Breast epithelium (tissue), 4 donors: ENCODE measurements at regions not wholly inside any gene's neighbourhood (a gene's known extent, or its start where the extent isn't known, plus 50 kb on each side); places are given as distances from the start of the nearest gene placed in this dataset.

Source experiments
- DNase-seq, 2 donors: peaks; one replicate each; pipeline ENCODE4 v3.0.0-alpha.2; 2019; ENCODE audit warnings: low spot score in 2 of 2
- H3K27ac ChIP-seq, 2 donors: fragments of 200-600 bp; sonication (generic) in 1 of 2; one replicate each; pipeline ENCODE4 v1.5.1; 2016 to 2019; ENCODE audit warnings: mild to moderate bottlenecking in 1 of 2
- H3K27me3 ChIP-seq, 2 donors: fragments of 200-600 bp; sonication (generic) in 1 of 2; one replicate each; pipeline versions ENCODE4 v1.5.1 to v1.6.0; 2017 to 2019; ENCODE audit warnings: control low read depth in 1 of 2, mild to moderate bottlenecking in 1 of 2
- H3K36me3 ChIP-seq: fragments of 200-600 bp; one replicate; pipeline ENCODE4 v1.5.1; 2019
- H3K4me1 ChIP-seq, 2 donors: fragments of 200-600 bp; sonication (generic); one replicate each; pipeline ENCODE4 v1.5.1; 2016 to 2019; ENCODE audit warnings: control low read depth in 1 of 2
- H3K4me3 ChIP-seq, 3 donors: fragments of 200-600 bp; sonication (generic); 1 replicate in 2 of 3; 2 replicates in 1 of 3; pipeline ENCODE4 v1.5.1; 2016 to 2019; ENCODE audit warnings: mild to moderate bottlenecking in 3 of 3, moderate library complexity in 2 of 3
- H3K9me3 ChIP-seq, 2 donors: fragments of 200-600 bp; sonication (generic) in 1 of 2; one replicate each; pipeline ENCODE4 v1.5.1; 2016 to 2019; ENCODE audit warnings: control low read depth in 1 of 2
- POLR2A ChIP-seq: fragments of 450-650 bp; IDR thresholded peaks from one replicate; pipeline ENCODE4 v1.6.1; 2016; ENCODE audit warnings: antibody characterized with exemption, mild to moderate bottlenecking, moderate library complexity
- POLR2AphosphoS5 ChIP-seq, 3 donors: sonication (generic); formaldehyde crosslinking; IDR thresholded peaks; one replicate each; pipeline ENCODE4 v1.6.1; 2017; ENCODE audit warnings: antibody characterized with exemption in 3 of 3
- intact Hi-C: fragments of 100-400 bp; cut with DNase I; formaldehyde crosslinking; loops from one replicate; pipeline ENCODE4 v1.15.1; 2023; ENCODE audit warnings: low total_unique reads
- TF ChIP-seq, protein P1 (sequence below), 3 donors: fragments of 450-650 bp; IDR thresholded peaks; one replicate each; pipeline ENCODE4 v1.5.1; 2016 to 2017; ENCODE audit warnings: antibody characterized with exemption in 3 of 3, mild to moderate bottlenecking in 3 of 3, moderate library complexity in 3 of 3

DNA sequence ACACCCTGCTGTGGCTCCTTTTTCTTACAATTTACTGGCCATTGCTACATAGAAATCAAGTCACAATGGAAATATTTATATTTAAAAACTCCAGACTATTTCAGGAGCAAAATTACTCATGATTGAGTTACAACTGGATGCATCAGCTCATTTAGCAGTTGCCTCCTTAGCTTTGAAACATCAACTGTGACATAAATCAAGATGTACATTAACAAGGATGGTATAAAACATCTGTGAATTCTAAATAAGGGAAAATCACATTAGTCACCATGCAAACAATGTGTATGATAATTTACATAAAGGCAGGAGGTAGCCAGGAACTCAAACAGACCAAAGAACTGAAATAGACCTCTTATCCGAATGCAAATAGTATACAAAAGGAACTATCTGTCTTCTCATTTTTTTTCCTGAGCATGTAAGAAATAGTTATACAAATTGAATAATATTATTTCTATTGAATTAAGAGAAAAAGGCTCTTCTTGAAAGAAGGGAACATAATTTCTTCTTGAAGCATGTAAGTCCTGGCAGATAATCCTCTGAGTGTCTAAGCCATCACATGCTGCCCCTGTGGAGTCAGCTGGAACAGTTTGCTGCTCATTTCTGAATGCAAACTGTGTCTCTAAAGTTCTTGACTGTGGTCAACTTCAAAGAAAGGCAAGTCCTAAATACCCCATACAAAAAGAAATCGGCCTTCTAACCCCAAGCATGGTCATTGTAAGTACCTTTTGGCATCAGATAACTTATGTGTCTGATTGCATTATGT, 151.2 kb downstream of the NAA11 start:
- intact Hi-C loops = no loop called here
- no peaks in the 10 kb centered on the region for H3K4me1 ChIP-seq
- H3K27me3 ChIP-seq = no peaks in the 10 kb centered on the region
- H3K27ac ChIP-seq = no peak overlapping the region
- no peaks in the 10 kb centered on the region for H3K36me3 ChIP-seq
- H3K9me3 ChIP-seq = no peaks in the 10 kb centered on the region
- no peak overlapping the region for H3K4me3 ChIP-seq
- no peak for DNase-seq
- TF ChIP-seq, protein P1, sequence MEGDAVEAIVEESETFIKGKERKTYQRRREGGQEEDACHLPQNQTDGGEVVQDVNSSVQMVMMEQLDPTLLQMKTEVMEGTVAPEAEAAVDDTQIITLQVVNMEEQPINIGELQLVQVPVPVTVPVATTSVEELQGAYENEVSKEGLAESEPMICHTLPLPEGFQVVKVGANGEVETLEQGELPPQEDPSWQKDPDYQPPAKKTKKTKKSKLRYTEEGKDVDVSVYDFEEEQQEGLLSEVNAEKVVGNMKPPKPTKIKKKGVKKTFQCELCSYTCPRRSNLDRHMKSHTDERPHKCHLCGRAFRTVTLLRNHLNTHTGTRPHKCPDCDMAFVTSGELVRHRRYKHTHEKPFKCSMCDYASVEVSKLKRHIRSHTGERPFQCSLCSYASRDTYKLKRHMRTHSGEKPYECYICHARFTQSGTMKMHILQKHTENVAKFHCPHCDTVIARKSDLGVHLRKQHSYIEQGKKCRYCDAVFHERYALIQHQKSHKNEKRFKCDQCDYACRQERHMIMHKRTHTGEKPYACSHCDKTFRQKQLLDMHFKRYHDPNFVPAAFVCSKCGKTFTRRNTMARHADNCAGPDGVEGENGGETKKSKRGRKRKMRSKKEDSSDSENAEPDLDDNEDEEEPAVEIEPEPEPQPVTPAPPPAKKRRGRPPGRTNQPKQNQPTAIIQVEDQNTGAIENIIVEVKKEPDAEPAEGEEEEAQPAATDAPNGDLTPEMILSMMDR (IDR thresholded peaks at IDR 0.05) = no peak
- no peak for TF ChIP-seq POLR2A
- TF ChIP-seq POLR2AphosphoS5 (IDR thresholded peaks at IDR 0.05) = no peak

DNA sequence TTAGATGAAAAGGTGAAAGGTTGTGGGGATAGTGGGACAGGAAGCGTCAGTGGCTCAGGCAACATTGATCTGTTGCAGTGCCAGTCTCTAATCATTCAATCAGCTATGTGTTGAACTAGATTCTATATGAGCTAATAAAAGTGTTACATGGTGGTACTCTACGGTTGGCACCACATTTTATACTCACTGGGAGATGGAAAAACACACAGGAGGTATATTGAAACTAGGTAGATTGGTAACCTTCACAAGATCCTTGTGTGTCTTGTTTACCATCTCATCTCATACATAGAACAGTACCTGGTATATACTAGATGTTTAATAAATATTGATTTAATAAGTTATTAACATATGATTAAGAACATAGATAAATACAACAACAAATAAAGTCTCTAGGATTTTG, 152.7 kb downstream of the NAA11 start:
- H3K4me3 ChIP-seq = no peak overlapping the region
- no peaks in the 10 kb centered on the region for H3K36me3 ChIP-seq
- no peak for TF ChIP-seq POLR2AphosphoS5 (IDR thresholded peaks at IDR 0.05)
- TF ChIP-seq POLR2A = no peak
- TF ChIP-seq, protein P1 (IDR thresholded peaks at IDR 0.05) = no peak
- intact Hi-C loops = no loop called here
- H3K27ac ChIP-seq = no peak overlapping the region
- DNase-seq = no peak
- peaks cover 0 to 5% of the 10 kb centered on the region in 2 donors for H3K9me3 ChIP-seq
- no peaks in the 10 kb centered on the region for H3K4me1 ChIP-seq
- H3K27me3 ChIP-seq = no peaks in the 10 kb centered on the region

DNA sequence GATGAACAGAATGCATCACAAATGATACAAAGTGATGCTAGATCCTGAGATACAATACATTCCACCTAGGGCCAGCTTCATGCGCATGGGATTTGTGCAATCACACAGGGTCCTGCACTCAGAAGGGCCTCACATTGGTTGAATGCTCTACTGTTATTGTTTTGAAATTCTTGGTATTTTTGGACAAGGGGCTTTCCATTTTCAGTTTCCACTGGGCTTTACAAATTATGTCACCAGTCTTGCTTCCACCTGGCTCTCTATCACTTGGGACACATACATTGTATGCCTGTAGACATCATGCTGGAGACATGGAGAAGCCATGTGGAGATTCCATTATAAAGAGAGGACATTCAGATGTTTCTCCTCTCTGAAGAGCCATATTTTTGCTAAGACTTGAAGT, 155.8 kb downstream of the NAA11 start:
- Histone ChIP-seq H3K27me3 (no peaks in the 10 kb centered on the region), H3K9me3 (peaks cover 0 to 6% of the 10 kb centered on the region in 2 donors), H3K27ac (no peak overlapping the region), H3K4me1 (no peaks in the 10 kb centered on the region), H3K36me3 (no peaks in the 10 kb centered on the region), H3K4me3 (no peak overlapping the region)
- TF ChIP-seq POLR2A = no peak
- no peak for TF ChIP-seq POLR2AphosphoS5 (IDR thresholded peaks at IDR 0.05)
- TF ChIP-seq, protein P1 (IDR thresholded peaks at IDR 0.05) = no peak
- no peak for DNase-seq
- intact Hi-C loops = no loop called here

DNA sequence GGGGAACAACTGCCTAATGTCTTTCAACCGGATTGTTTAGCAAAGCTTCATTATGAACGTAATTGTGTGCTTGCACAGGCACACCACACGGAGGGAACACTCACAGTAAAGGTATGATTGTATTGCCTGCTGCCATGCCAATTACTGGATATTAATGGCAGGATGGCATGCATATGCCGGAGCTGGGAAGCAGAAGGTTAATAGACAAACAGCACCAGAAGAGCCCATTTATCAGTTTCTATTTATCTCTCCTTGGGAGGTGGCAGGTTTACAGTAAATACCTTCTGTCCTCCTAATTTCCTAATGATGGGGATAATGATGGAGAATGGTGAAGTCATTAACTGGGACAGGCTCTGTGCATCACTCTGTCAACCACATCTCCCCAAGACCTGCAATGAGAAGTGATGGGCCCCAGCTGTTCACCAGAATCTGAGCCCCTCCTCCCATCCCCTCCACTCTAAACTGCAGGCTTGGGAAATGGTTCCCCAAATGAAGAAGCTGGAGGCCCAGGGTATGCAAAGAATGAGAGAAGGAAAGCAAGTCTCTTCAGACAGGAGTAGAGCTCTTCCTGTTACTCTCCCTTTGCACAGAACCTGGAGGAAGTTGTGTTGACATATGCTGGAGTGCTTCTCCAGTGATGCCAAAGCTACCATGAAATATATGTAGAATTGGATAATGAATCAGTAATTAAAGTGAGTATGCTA, 160.8 kb downstream of the NAA11 start:
- H3K27me3 ChIP-seq = no peaks in the 10 kb centered on the region
- H3K9me3 ChIP-seq = peaks cover 0 to 6% of the 10 kb centered on the region in 2 donors
- no peak overlapping the region for H3K4me3 ChIP-seq
- no peak for TF ChIP-seq POLR2AphosphoS5 (IDR thresholded peaks at IDR 0.05)
- no peak for TF ChIP-seq POLR2A
- TF ChIP-seq, protein P1 (IDR thresholded peaks at IDR 0.05) = no peak
- intact Hi-C loops = no loop called here
- no peaks in the 10 kb centered on the region for H3K36me3 ChIP-seq
- no peaks in the 10 kb centered on the region for H3K4me1 ChIP-seq
- DNase-seq = no peak
- H3K27ac ChIP-seq = no peak overlapping the region

GRCh38 chr4:79163981-79164490, 161.8 kb downstream of the NAA11 start:
- Histone ChIP-seq H3K9me3 (peaks cover 0 to 6% of the 10 kb centered on the region in 2 donors), H3K27me3 (no peaks in the 10 kb centered on the region), H3K4me3 (no peak overlapping the region), H3K27ac (no peak overlapping the region), H3K36me3 (no peaks in the 10 kb centered on the region), H3K4me1 (no peaks in the 10 kb centered on the region)
- no peak for DNase-seq
- intact Hi-C loops = no loop called here
- TF ChIP-seq, protein P1 (IDR thresholded peaks at IDR 0.05) = no peak
- TF ChIP-seq POLR2A (no peak), POLR2AphosphoS5 (IDR thresholded peaks at IDR 0.05) (no peak)
